Erythroblast (primary cell): ENCODE measurements at regions not wholly inside any gene's neighbourhood (a gene's known extent, or its start where the extent isn't known, plus 50 kb on each side); places are given as distances from the start of the nearest gene placed in this dataset.

Experiments used
- GATA1 ChIP-seq: IDR thresholded peaks from 2 replicates; pipeline ENCODE4 v1.6.1; 2011; ENCODE audit warnings: low read depth, mild to moderate bottlenecking, control low read depth, low read length, moderate library complexity
- POLR2A ChIP-seq: IDR thresholded peaks from 2 replicates; pipeline ENCODE4 v1.6.1; 2011; ENCODE audit warnings: mild to moderate bottlenecking, low read length

GRCh38 chr22:48464246-48464645 is 1363.4 kb downstream of the BRD1 start:
- TF ChIP-seq POLR2A (no peak), GATA1 (no peak)
